Suprapubic skin (tissue), 4 donors: ENCODE measurements at regions not wholly inside any gene's neighbourhood (a gene's known extent, or its start where the extent isn't known, plus 50 kb on each side); places are given as distances from the start of the nearest gene placed in this dataset.

Experiments used
- CTCF ChIP-seq, 2 donors: fragments of 200-600 bp in 1 of 2; fragments of 450-650 bp in 1 of 2; sonication (generic) in 1 of 2; IDR thresholded peaks; one replicate each; pipeline ENCODE4 v1.5.1; 2016 to 2019; ENCODE audit warnings: antibody characterized with exemption in 2 of 2, mild to moderate bottlenecking in 1 of 2, moderate library complexity in 1 of 2
- EP300 ChIP-seq: sonication (generic); formaldehyde crosslinking; IDR thresholded peaks from one replicate; pipeline ENCODE4 v1.6.1; 2017; ENCODE audit warnings: antibody characterized with exemption
- POLR2A ChIP-seq, 2 donors: fragments of 450-650 bp; IDR thresholded peaks; one replicate each; pipeline ENCODE4 v1.6.1; 2017; ENCODE audit warnings: antibody characterized with exemption in 2 of 2, mild to moderate bottlenecking in 2 of 2, moderate library complexity in 2 of 2
- POLR2AphosphoS5 ChIP-seq, 3 donors: sonication (generic); formaldehyde crosslinking; IDR thresholded peaks; one replicate each; pipeline ENCODE4 v1.6.1; 2017; ENCODE audit warnings: antibody characterized with exemption in 3 of 3

GRCh38 chr1:76015478-76016103 lies 59.0 kb upstream of the ST6GALNAC3 start:
- no peak for TF ChIP-seq CTCF (IDR thresholded peaks at IDR 0.05)
- TF ChIP-seq EP300 = no peak
- no peak for TF ChIP-seq POLR2A (IDR thresholded peaks at IDR 0.05)
- TF ChIP-seq POLR2AphosphoS5 (IDR thresholded peaks at IDR 0.05) = no peak
